Left ventricle myocardium superior (tissue), 1 donor: ENCODE measurements at regions not wholly inside any gene's neighbourhood (a gene's known extent, or its start where the extent isn't known, plus 50 kb on each side); places are given as distances from the start of the nearest gene placed in this dataset.
A peak's percentile ranks its signal among the peaks of the same experiment; 100 is the strongest.
"Not testable (repeated sequence)": the region's sequence is repeated elsewhere in the genome, so short reads cannot be mapped to it uniquely, and the experiment has no call there.

Experiments
- ATAC-seq: fragments of 200-7000 bp; cut with Tn5 transposase; one replicate; pipeline ENCODE4 v1.9.1; 2020; ENCODE audit warnings: mild to moderate bottlenecking, moderate library complexity
- DNase-seq: peaks from one replicate; pipeline ENCODE4 v3.0.0-alpha.2; 2020
- intact Hi-C: fragments of 100-400 bp; cut with micrococcal nuclease; formaldehyde crosslinking; loops from one replicate; pipeline ENCODE4 v1.11.0; 2022
- donor health status: DM: no; HTN: yes; CAD: no; lungs with severe emphysema.

- ATAC-seq: no peak
- no peak for DNase-seq
- intact Hi-C loops: no loop called here
Observed at GRCh38 chr18:65227970-65228369, 522.8 kb upstream of the CDH7 start.

GRCh38 chr18:65221736-65222135 lies 529.1 kb upstream of the CDH7 start:
- DNase-seq (no peak), ATAC-seq (no peak)
- intact Hi-C loops: no loop called here

- no peak for DNase-seq
- no peak for ATAC-seq
- intact Hi-C loops: no loop called here
Observed at GRCh38 chr18:65221115-65221514, 529.7 kb upstream of the CDH7 start.

GRCh38 chr18:65215865-65216466 lies 534.8 kb upstream of the CDH7 start:
- intact Hi-C loops: no loop called here
- no peak for DNase-seq
- no peak for ATAC-seq

- ATAC-seq (no peak), DNase-seq (no peak)
- intact Hi-C loops: no loop called here
Observed at GRCh38 chr18:65214456-65214855, 536.4 kb upstream of the CDH7 start.

GRCh38 chr18:65206551-65207260 lies 544.1 kb upstream of the CDH7 start:
- intact Hi-C loops: no loop called here
- DNase-seq: peak; percentile 23
- ATAC-seq: no peak

GRCh38 chr18:65202091-65202490 lies 548.7 kb upstream of the CDH7 start:
- no peak for ATAC-seq
- DNase-seq: no peak
- intact Hi-C loops: no loop called here

- no peak for ATAC-seq
- intact Hi-C loops: no loop called here
- no peak for DNase-seq
Observed at GRCh38 chr18:65175681-65176080, 575.1 kb upstream of the CDH7 start.

GRCh38 chr18:65162086-65162485 lies 588.7 kb upstream of the CDH7 start:
- ATAC-seq, DNase-seq, intact Hi-C loops: not testable (repeated sequence)

GRCh38 chr18:65146482-65147021 lies 604.3 kb upstream of the CDH7 start:
- intact Hi-C loops: no loop called here
- ATAC-seq (no peak), DNase-seq (no peak)

GRCh38 chr18:65145312-65145711 lies 605.5 kb upstream of the CDH7 start:
- intact Hi-C loops: no loop called here
- DNase-seq (no peak), ATAC-seq (no peak)

GRCh38 chr18:65133610-65134009 lies 617.2 kb upstream of the CDH7 start:
- intact Hi-C loops: no loop called here
- ATAC-seq (no peak), DNase-seq (no peak)

- no peak for DNase-seq
- intact Hi-C loops: no loop called here
Observed at GRCh38 chr18:65124633-65125032, 626.2 kb upstream of the CDH7 start.

GRCh38 chr18:65103864-65104263 lies 646.9 kb upstream of the CDH7 start:
- ATAC-seq: no peak
- DNase-seq: no peak
- intact Hi-C loops: no loop called here

More at GRCh38 chr18:65124633-65125032, 626.2 kb upstream of the CDH7 start:
- ATAC-seq: no peak

GRCh38 chr18:65093346-65093745 lies 657.5 kb upstream of the CDH7 start:
- intact Hi-C loops: no loop called here
- ATAC-seq (no peak), DNase-seq (no peak)

GRCh38 chr18:65091744-65092329 lies 659.0 kb upstream of the CDH7 start:
- DNase-seq: no peak
- no peak for ATAC-seq
- intact Hi-C loops: no loop called here

- intact Hi-C loops: no loop called here
- DNase-seq: no peak
- no peak for ATAC-seq
Observed at GRCh38 chr18:65082907-65083306, 667.9 kb upstream of the CDH7 start.

GRCh38 chr18:65081786-65082185 lies 669.0 kb upstream of the CDH7 start:
- intact Hi-C loops: no loop called here
- ATAC-seq: no peak
- no peak for DNase-seq

- ATAC-seq (no peak), DNase-seq (no peak)
- intact Hi-C loops: no loop called here
Observed at GRCh38 chr18:65073060-65073550, 677.7 kb upstream of the CDH7 start.

- intact Hi-C loops: no loop called here
- peak; percentile 29 for ATAC-seq
- no peak for DNase-seq
Observed at GRCh38 chr18:65057439-65058083, 693.3 kb upstream of the CDH7 start.
